ENCODE measurements at regions not wholly inside any gene's neighbourhood (a gene's known extent, or its start where the extent isn't known, plus 50 kb on each side); places are given as distances from the start of the nearest gene placed in this dataset.

GRCh38 chr15:66961901-66962300, 103.5 kb upstream of the SMAD3 start:
- H3K4me3 ChIP-seq (ENCODE audit: low read depth, low read length) = no peak overlapping the region
- no peak for TF ChIP-seq CTCF (IDR thresholded peaks at IDR 0.05; ENCODE audit: low read depth, low read length)

- no peak for TF ChIP-seq CTCF (IDR thresholded peaks at IDR 0.05; ENCODE audit: low read depth, low read length)
- H3K4me3 ChIP-seq (ENCODE audit: low read depth, low read length) = no peak overlapping the region
Measured at GRCh38 chr15:66962522-66962921, 102.9 kb upstream of the SMAD3 start.

- no peak overlapping the region for H3K4me3 ChIP-seq (ENCODE audit: low read depth, low read length)
- TF ChIP-seq CTCF (IDR thresholded peaks at IDR 0.05; ENCODE audit: low read depth, low read length) = no peak
Measured at GRCh38 chr15:66963084-66963483, 102.3 kb upstream of the SMAD3 start.

GRCh38 chr15:66963710-66964109, 101.7 kb upstream of the SMAD3 start:
- no peak for TF ChIP-seq CTCF (IDR thresholded peaks at IDR 0.05; ENCODE audit: low read depth, low read length)
- H3K4me3 ChIP-seq (ENCODE audit: low read depth, low read length) = no peak overlapping the region

GRCh38 chr15:66964111-66964738, 101.2 kb upstream of the SMAD3 start:
- TF ChIP-seq CTCF (IDR thresholded peaks at IDR 0.05; ENCODE audit: low read depth, low read length) = no peak
- no peak overlapping the region for H3K4me3 ChIP-seq (ENCODE audit: low read depth, low read length)

- H3K4me3 ChIP-seq (ENCODE audit: low read depth, low read length) = no peak overlapping the region
- TF ChIP-seq CTCF (IDR thresholded peaks at IDR 0.05; ENCODE audit: low read depth, low read length) = no peak
Measured at GRCh38 chr15:66964791-66965190, 100.6 kb upstream of the SMAD3 start.

GRCh38 chr15:66965201-66965900, 100.1 kb upstream of the SMAD3 start:
- no peak for TF ChIP-seq CTCF (IDR thresholded peaks at IDR 0.05; ENCODE audit: low read depth, low read length)
- H3K4me3 ChIP-seq (ENCODE audit: low read depth, low read length) = no peak overlapping the region

All from WI38 (cell line).